Mesendoderm (in vitro differentiated cells): ENCODE measurements at regions not wholly inside any gene's neighbourhood (a gene's known extent, or its start where the extent isn't known, plus 50 kb on each side); places are given as distances from the start of the nearest gene placed in this dataset.

Experiments used
- DNase-seq: peaks from one replicate; pipeline ENCODE4 v3.0.0; 2013
- H2AK5ac ChIP-seq: 2 replicates; pipeline ENCODE4 v1.6.1; 2013; ENCODE audit warnings: low read length, inconsistent platforms
- H2BK120ac ChIP-seq: 2 replicates; pipeline ENCODE4 v1.6.1; 2013; ENCODE audit warnings: low read depth, mild to moderate bottlenecking, low read length, moderate library complexity, mixed read lengths
- H2BK15ac ChIP-seq: replicated peaks from 2 replicates; pipeline ENCODE4 v1.6.1; 2013; ENCODE audit warnings: low read depth, mild to moderate bottlenecking, moderate library complexity
- H2BK5ac ChIP-seq: 2 replicates; pipeline ENCODE4 v1.6.1; 2013; ENCODE audit warnings: low read length, inconsistent platforms
- H3K18ac ChIP-seq: 2 replicates; pipeline ENCODE4 v1.6.1; 2013; ENCODE audit warnings: mild to moderate bottlenecking, low read length, mixed read lengths
- H3K23ac ChIP-seq: one replicate; pipeline ENCODE4 v1.6.1; 2013; ENCODE audit warnings: low read length
- H3K27ac ChIP-seq: 2 replicates; pipeline ENCODE4 v1.5.1; 2013; ENCODE audit warnings: low read depth, mild to moderate bottlenecking, inconsistent platforms, low read length, moderate library complexity
- H3K27me3 ChIP-seq: 2 replicates; pipeline ENCODE4 v1.6.1; 2013; ENCODE audit warnings: low read length, control low read depth, mild to moderate bottlenecking, inconsistent platforms; ENCODE audit not compliant: insufficient read depth, poor library complexity
- H3K36me3 ChIP-seq: 2 replicates; pipeline ENCODE4 v1.6.1; 2013; ENCODE audit warnings: low read length, inconsistent platforms; ENCODE audit not compliant: control insufficient read depth, insufficient read depth
- H3K4ac ChIP-seq: one replicate; pipeline ENCODE4 v1.6.1; 2013; ENCODE audit warnings: low read depth, mild to moderate bottlenecking, low read length, moderate library complexity
- H3K4me1 ChIP-seq: 2 replicates; pipeline ENCODE4 v1.6.1; 2013; ENCODE audit warnings: low read depth, low read length, inconsistent platforms; ENCODE audit not compliant: control insufficient read depth
- H3K4me2 ChIP-seq: 2 replicates; pipeline ENCODE4 v1.6.1; 2013; ENCODE audit warnings: low read length
- H3K4me3 ChIP-seq: 2 replicates; pipeline ENCODE4 v1.5.1; 2013; ENCODE audit warnings: mild to moderate bottlenecking, low read length
- H3K56ac ChIP-seq: one replicate; pipeline ENCODE4 v1.6.1; 2013; ENCODE audit warnings: low read length
- H3K79me1 ChIP-seq: 2 replicates; pipeline ENCODE4 v1.6.1; 2013; ENCODE audit warnings: low read length, inconsistent platforms
- H3K79me2 ChIP-seq: 2 replicates; pipeline ENCODE4 v1.6.1; 2013; ENCODE audit warnings: mild to moderate bottlenecking, low read length; ENCODE audit not compliant: control insufficient read depth, insufficient read depth
- H3K9ac ChIP-seq: 2 replicates; pipeline ENCODE4 v1.6.1; 2013; ENCODE audit warnings: low read length, inconsistent platforms
- H4K5ac ChIP-seq: one replicate; pipeline ENCODE4 v1.6.1; 2013; ENCODE audit warnings: low read length
- H4K8ac ChIP-seq: one replicate; pipeline ENCODE4 v1.6.1; 2013; ENCODE audit warnings: low read depth, mild to moderate bottlenecking, control low read depth, low read length, moderate library complexity
- WGBS: extraction: QIAGEN DNeasy Blood & Tissue Kit; methylation state at CpG from one replicate; pipeline ENCODE4 v1.1.7; 2013; ENCODE audit warnings: low lambda C conversion rate, missing lambda C conversion rate; ENCODE audit not compliant: insufficient coverage; ENCODE audit errors: extremely low coverage; 5-methylcytosine and 5-hydroxymethylcytosine counted together

GRCh38 chr12:124629117-124629516, 61.7 kb upstream of the NCOR2 start:
- Histone ChIP-seq H3K4me3 (no peak overlapping the region), H3K79me2 (no peaks in the 10 kb centered on the region), H4K8ac (no peak overlapping the region), H3K4me1 (peaks cover 2% of the 10 kb centered on the region), H4K5ac (no peak overlapping the region), H3K79me1 (no peaks in the 10 kb centered on the region), H3K36me3 (no peaks in the 10 kb centered on the region), H3K4ac (no peak overlapping the region), H3K4me2 (no peak overlapping the region), H3K27ac (no peak overlapping the region), H2BK5ac (no peak overlapping the region), H3K56ac (no peak overlapping the region), H3K18ac (no peak overlapping the region), H2BK120ac (no peak overlapping the region), H3K9ac (no peak overlapping the region), H3K23ac (no peak overlapping the region), H3K27me3 (no peaks in the 10 kb centered on the region), H2BK15ac (no peak overlapping the region), H2AK5ac (no peak overlapping the region)
- no peak for DNase-seq
- WGBS = no CpG with 5 or more reads among the region's 5 CpGs

GRCh38 chr12:124627956-124628355, 60.5 kb upstream of the NCOR2 start:
- H3K79me1 ChIP-seq = no peaks in the 10 kb centered on the region
- H4K5ac ChIP-seq = no peak overlapping the region
- no peak overlapping the region for H3K56ac ChIP-seq
- WGBS = no CpG with 5 or more reads among the region's 3 CpGs
- peaks cover 2% of the 10 kb centered on the region for H3K4me1 ChIP-seq
- H2BK15ac ChIP-seq = no peak overlapping the region
- H3K18ac ChIP-seq = no peak overlapping the region
- no peak overlapping the region for H3K23ac ChIP-seq
- no peak overlapping the region for H2AK5ac ChIP-seq
- no peak overlapping the region for H2BK5ac ChIP-seq
- no peak overlapping the region for H3K4me3 ChIP-seq
- H3K36me3 ChIP-seq = no peaks in the 10 kb centered on the region
- no peak overlapping the region for H2BK120ac ChIP-seq
- no peak overlapping the region for H3K4ac ChIP-seq
- H3K27ac ChIP-seq = no peak overlapping the region
- H3K79me2 ChIP-seq = no peaks in the 10 kb centered on the region
- no peaks in the 10 kb centered on the region for H3K27me3 ChIP-seq
- no peak overlapping the region for H3K9ac ChIP-seq
- no peak overlapping the region for H4K8ac ChIP-seq
- no peak for DNase-seq
- H3K4me2 ChIP-seq = no peak overlapping the region

GRCh38 chr12:124626971-124627411, 59.6 kb upstream of the NCOR2 start:
- DNase-seq = no peak

GRCh38 chr12:124625867-124626675, 58.7 kb upstream of the NCOR2 start:
- Histone ChIP-seq H3K36me3 (no peaks in the 10 kb centered on the region), H3K4me1 (no peaks in the 10 kb centered on the region), H3K79me1 (no peaks in the 10 kb centered on the region), H3K4me2 (no peak overlapping the region), H3K23ac (no peak overlapping the region), H2BK5ac (no peak overlapping the region), H3K4me3 (no peak overlapping the region), H2AK5ac (no peak overlapping the region), H2BK15ac (no peak overlapping the region), H3K56ac (peak overlapping the region; percentile 22), H3K27ac (no peak overlapping the region), H4K5ac (no peak overlapping the region), H3K79me2 (no peaks in the 10 kb centered on the region), H3K27me3 (no peaks in the 10 kb centered on the region), H4K8ac (no peak overlapping the region), H3K9ac (no peak overlapping the region), H3K18ac (no peak overlapping the region), H3K4ac (no peak overlapping the region), H2BK120ac (no peak overlapping the region)
- WGBS = no CpG with 5 or more reads among the region's 15 CpGs
- no peak for DNase-seq

More at GRCh38 chr12:124626971-124627411, 59.6 kb upstream of the NCOR2 start:
- no peak overlapping the region for H3K27ac ChIP-seq
- no peaks in the 10 kb centered on the region for H3K4me1 ChIP-seq
- no peak overlapping the region for H3K4me3 ChIP-seq
- H3K18ac ChIP-seq = no peak overlapping the region
- H3K79me1 ChIP-seq = no peaks in the 10 kb centered on the region
- no peak overlapping the region for H3K4ac ChIP-seq
- no peaks in the 10 kb centered on the region for H3K27me3 ChIP-seq
- H4K8ac ChIP-seq = no peak overlapping the region
- H3K4me2 ChIP-seq = no peak overlapping the region
- H2BK15ac ChIP-seq = no peak overlapping the region
- no peak overlapping the region for H3K9ac ChIP-seq
- H2BK5ac ChIP-seq = no peak overlapping the region
- H3K36me3 ChIP-seq = no peaks in the 10 kb centered on the region
- H3K79me2 ChIP-seq = no peaks in the 10 kb centered on the region
- H2AK5ac ChIP-seq = no peak overlapping the region
- no peak overlapping the region for H3K56ac ChIP-seq
- H4K5ac ChIP-seq = no peak overlapping the region
- no CpG with 5 or more reads among the region's 5 CpGs for WGBS
- no peak overlapping the region for H3K23ac ChIP-seq
- H2BK120ac ChIP-seq = no peak overlapping the region

- Histone ChIP-seq H2BK120ac (no peak overlapping the region), H3K4ac (no peak overlapping the region), H3K79me2 (no peaks in the 10 kb centered on the region), H3K56ac (no peak overlapping the region), H3K23ac (no peak overlapping the region), H3K18ac (no peak overlapping the region), H4K5ac (no peak overlapping the region), H2BK15ac (no peak overlapping the region), H2BK5ac (no peak overlapping the region), H3K4me1 (no peaks in the 10 kb centered on the region), H3K27ac (no peak overlapping the region), H4K8ac (no peak overlapping the region), H3K4me3 (no peak overlapping the region), H2AK5ac (no peak overlapping the region), H3K9ac (no peak overlapping the region), H3K79me1 (no peaks in the 10 kb centered on the region), H3K36me3 (no peaks in the 10 kb centered on the region), H3K4me2 (no peak overlapping the region), H3K27me3 (no peaks in the 10 kb centered on the region)
- no CpG with 5 or more reads among the region's 10 CpGs for WGBS
- DNase-seq = no peak
These were observed 57.4 kb upstream of the NCOR2 start for GRCh38 chr12:124624823-124625222.
